C1 segment of cervical spinal cord (tissue), 14 donors: ENCODE measurements at regions not wholly inside any gene's neighbourhood (a gene's known extent, or its start where the extent isn't known, plus 50 kb on each side); places are given as distances from the start of the nearest gene placed in this dataset.
"Not testable (repeated sequence)": the region's sequence is repeated elsewhere in the genome, so short reads cannot be mapped to it uniquely, and the experiment has no call there.

Source experiments
- DNase-seq, 14 donors: peaks; one replicate each; lab custom pipeline; 2025; lab: John Stamatoyannopoulos, UW

DNA sequence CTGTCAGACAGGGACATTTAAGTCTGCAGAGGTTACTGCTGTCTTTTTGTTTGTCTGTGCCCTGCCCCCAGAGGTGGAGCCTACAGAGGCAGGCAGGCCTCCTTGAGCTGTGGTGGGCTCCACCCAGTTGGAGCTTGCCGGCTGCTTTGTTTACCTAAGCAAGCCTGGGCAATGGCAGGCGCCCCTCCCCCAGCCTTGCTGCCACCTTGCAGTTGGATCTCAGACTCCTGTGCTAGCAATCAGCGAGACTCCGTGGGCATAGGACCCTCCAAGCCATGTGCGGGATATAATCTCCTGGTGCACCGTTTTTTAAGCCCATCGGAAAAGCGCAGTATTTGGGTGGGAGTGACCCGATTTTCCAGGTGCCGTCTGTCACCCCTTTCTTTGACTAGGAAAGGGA is 147.0 kb upstream of the ELL2 start:
- DNase-seq: not testable (repeated sequence)

- not testable (repeated sequence) for DNase-seq
Measured at GRCh38 chr5:96103829-96104228, 142.2 kb upstream of the ELL2 start.

GRCh38 chr5:96101358-96102089 is 139.9 kb upstream of the ELL2 start:
- DNase-seq: no peak

GRCh38 chr5:96097488-96097887 is 135.8 kb upstream of the ELL2 start:
- DNase-seq: not testable (repeated sequence)

DNA sequence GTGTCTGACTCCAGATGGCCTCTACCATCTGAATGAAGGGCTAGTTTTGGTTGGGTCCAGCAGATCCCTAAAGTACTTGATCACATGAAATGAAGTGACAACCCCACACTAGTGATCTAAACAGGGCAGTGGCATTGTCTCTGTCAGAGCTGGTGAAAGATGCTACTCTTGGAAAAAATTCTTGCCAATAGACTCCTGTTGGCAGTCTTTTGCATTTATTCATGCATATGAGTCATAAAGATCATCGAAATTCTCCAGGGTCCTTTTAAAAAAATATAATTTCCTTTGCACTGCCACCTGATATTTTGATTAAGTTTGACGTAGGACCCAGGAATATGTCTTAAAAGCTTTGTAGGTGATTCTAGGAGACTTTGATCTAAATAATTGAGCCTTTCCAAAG is 135.1 kb upstream of the ELL2 start:
- DNase-seq: no peak

- DNase-seq: no peak
Measured at GRCh38 chr5:96094904-96095303, 133.3 kb upstream of the ELL2 start.

GRCh38 chr5:96093890-96094381 is 132.3 kb upstream of the ELL2 start:
- no peak for DNase-seq

- no peak for DNase-seq
Measured at GRCh38 chr5:96093340-96093739, 131.7 kb upstream of the ELL2 start.

- DNase-seq: no peak
Measured at GRCh38 chr5:96091874-96092273, 130.2 kb upstream of the ELL2 start.

- DNase-seq: no peak
Measured at GRCh38 chr5:96090215-96090614, 128.6 kb upstream of the ELL2 start.

DNA sequence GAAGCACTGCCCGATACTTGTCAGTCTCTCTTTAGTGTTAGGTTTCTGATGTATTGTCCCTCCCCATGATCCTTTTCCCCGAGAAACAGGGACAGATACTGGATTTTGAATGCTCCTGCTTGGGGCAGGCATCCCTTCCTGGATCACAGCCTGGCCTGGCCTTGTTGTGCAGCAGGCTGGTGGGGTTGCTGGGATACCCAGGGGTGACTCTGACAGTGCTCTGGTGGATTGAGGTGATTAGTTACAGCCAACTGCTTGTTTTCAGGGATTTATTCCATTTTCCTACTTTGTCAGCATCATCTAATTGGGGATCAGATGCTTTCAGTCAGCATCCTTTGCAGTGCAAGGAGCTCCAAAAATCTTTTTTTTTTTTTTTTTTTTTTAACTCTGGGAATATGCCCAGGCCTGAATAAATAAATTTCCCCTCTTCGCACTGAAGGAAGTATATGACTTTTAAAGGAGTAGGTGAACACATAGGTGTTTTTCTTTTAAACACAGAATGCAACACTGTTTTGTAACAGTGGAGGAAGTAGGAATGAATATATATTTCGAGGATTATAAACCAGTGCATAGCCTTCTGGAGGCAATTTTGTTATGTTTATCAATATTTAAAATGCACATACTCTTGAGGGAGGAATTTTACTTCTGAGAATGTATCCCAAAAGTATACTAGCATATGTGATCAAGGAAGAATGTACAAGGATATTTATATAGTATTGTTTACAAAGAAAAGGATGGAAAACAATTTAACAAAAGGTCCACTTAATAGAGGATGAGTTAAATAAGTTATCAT is 127.3 kb upstream of the ELL2 start:
- DNase-seq: peak in 4 of 14 donors; percentile 7 to 36 (median 28)

GRCh38 chr5:96087939-96088338 is 126.3 kb upstream of the ELL2 start:
- no peak for DNase-seq

DNA sequence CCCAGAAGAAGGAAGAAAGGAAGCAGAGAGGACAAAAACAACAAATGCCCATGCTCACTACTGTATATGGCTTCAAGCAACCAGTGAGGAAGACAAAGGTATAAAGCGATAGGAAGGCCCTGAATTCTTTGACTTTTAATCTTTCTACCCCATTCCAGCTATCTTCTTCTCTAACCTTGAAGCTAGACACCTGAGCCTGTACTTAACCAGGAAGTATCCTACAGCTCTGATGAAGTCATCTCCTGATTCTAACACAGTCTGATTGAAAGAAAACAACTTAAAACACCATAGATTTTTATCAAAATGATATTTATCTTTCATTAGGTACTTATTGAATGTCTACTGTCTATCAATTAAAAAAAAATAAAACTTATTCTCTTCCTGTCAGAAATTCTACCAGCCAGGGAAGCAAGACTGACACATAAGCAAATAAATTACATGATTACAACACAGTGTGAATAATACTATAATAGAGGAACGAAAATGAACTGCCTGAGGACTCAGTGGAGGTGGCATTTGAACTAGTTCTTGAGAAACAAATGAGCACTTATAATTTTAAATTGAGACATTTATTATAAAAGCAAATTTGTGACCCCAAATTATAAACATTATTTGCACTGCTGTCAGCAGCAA is 123.3 kb upstream of the ELL2 start:
- no peak for DNase-seq

DNA sequence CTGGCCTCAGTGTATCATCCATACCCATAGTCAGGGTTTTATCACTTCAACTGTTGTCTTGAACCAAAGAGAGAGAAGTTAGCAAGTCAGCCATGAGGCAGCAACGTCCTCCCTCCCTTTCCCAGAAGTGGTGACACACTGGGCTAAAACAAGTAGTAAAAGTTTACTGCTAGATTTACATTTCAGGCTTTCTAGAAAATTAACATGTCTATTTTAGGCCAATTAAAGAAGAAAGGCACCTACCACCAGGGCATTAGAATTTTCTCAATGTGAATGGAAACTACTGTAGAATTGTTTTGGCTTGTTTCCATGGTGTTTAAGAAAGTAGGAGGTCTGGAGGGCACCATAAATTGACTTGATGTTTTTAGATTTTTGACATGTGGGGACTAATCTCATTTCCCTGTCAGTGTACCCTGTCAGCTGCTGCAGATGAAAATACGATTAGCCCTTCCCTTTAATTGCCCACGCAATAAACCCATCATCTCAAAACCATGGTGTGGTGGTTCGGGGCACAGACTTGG is 121.8 kb upstream of the ELL2 start:
- no peak for DNase-seq

DNA sequence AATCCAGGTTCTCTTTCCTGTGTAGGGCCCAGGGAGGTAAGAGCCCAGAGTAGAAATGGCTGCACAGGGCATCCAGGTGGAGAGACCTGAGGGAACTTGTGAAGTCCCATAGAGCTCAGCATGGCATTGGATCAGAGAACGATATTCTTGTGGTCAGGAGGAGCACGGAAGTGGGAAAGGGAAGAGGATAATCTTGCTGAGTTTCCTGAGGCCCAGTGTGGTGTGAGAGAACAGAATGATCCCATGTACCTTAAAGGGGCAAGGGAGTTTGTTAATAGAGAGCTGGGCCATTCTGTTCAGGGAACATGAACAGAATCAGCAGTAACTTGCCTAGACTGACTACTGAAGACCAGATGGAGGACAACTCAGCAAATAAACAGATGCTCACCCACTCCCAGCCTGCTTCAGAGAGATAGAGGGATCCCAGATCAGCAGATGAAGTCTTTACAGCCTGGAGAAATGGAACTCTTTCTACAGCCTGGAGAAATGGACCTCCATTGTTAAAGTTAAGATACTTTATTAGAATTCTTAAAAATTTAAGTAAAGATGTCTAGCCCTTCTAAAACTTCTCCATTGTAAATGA is 119.7 kb upstream of the ELL2 start:
- no peak for DNase-seq

DNA sequence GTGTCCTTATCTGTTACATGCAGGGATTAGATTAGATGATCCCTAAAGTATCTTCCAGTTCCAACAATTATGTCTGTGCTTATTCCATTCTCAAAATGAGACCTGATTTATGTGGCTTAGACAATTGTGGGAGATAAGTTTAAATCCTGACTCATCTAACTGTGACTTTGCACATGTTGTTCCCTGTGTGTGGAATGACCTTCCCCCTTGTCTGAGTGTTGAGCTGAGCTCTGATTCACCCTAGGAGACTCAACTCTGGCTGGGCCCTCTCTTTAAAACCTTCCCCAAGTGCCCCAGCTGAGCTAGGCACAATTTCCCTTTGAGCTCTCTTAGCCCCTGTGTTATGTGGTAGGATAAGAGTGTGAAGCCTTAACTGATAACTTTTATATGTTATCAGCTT is 118.9 kb upstream of the ELL2 start:
- no peak for DNase-seq

DNA sequence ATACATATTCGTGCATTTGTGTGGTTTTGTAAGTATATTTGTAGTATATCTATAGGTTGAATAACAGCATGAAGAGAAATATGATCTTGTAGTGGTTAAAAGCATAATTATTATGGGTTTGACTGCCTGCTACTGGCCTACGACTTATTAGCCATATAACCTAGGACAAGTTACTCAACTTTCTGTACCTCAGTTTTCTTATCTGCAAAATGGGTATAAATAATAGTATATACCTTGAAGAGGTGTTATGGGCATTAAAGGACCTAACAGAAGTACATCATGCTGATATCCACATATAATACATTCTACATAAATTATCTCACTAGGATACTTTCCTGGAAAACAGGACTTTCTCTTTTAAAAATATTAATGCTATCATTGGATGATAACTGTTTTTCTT is 118.3 kb upstream of the ELL2 start:
- no peak for DNase-seq

GRCh38 chr5:96079075-96079474 is 117.4 kb upstream of the ELL2 start:
- no peak for DNase-seq

DNA sequence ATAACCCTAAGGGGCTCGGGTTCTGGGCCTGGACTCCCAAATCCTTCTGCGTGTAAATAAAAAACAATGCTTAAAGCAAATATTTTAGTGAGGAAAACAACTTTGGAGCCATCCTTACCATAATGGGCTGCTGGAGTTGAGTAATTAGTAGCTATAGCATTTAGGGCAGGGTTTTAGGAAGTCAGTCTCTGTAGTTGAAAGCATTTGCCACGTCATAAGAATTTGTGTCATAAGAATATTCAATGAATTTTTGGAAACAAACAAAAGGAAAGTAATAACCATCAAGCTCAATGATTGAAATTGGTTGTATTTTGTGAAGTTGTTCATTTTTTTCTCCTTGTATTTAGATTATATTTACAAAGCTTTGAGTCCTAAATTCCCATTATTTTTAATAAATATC is 114.8 kb upstream of the ELL2 start:
- DNase-seq: no peak

GRCh38 chr5:96075579-96076289 is 114.1 kb upstream of the ELL2 start:
- DNase-seq: no peak

- DNase-seq: no peak
Measured at GRCh38 chr5:96074870-96075269, 113.2 kb upstream of the ELL2 start.
